Peyer's patch (tissue), 4 donors: ENCODE measurements at regions not wholly inside any gene's neighbourhood (a gene's known extent, or its start where the extent isn't known, plus 50 kb on each side); places are given as distances from the start of the nearest gene placed in this dataset.

Experiments used
- POLR2A ChIP-seq, 2 donors: fragments of 450-650 bp; IDR thresholded peaks; one replicate each; pipeline ENCODE4 v1.5.1; 2017; ENCODE audit warnings: antibody characterized with exemption in 2 of 2, mild to moderate bottlenecking in 2 of 2, moderate library complexity in 2 of 2
- TF ChIP-seq, protein P1 (sequence below), 6 experiments: fragments of 450-650 bp in 4 of 6; fragments of 200-600 bp in 2 of 6; sonication (generic) in 1 of 6; IDR thresholded peaks; one replicate each; pipeline ENCODE4 v1.5.1; 2017 to 2019; ENCODE audit warnings: antibody characterized with exemption in 6 of 6, mild to moderate bottlenecking in 3 of 6, moderate library complexity in 1 of 6

DNA sequence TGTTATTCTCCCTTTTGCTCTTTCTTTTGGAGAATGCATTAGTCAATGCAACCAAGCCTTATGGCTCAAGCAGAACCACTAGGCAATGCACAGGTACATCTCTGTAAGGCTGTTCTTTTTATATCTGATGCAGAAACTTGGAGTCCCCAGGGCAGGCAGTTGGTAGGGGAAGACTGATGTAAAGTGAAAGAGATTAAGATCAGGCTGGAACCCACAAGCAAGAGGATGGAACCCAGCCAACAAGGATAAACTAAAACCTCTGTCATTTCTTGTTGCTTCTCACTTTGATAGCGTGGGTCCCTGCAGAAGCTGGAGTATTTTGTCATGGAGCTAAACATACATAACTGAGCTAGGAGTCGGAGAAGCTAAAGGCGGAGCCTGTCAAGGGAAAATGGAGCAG lies 142.9 kb downstream of the GPAM start:
- TF ChIP-seq, protein P1, sequence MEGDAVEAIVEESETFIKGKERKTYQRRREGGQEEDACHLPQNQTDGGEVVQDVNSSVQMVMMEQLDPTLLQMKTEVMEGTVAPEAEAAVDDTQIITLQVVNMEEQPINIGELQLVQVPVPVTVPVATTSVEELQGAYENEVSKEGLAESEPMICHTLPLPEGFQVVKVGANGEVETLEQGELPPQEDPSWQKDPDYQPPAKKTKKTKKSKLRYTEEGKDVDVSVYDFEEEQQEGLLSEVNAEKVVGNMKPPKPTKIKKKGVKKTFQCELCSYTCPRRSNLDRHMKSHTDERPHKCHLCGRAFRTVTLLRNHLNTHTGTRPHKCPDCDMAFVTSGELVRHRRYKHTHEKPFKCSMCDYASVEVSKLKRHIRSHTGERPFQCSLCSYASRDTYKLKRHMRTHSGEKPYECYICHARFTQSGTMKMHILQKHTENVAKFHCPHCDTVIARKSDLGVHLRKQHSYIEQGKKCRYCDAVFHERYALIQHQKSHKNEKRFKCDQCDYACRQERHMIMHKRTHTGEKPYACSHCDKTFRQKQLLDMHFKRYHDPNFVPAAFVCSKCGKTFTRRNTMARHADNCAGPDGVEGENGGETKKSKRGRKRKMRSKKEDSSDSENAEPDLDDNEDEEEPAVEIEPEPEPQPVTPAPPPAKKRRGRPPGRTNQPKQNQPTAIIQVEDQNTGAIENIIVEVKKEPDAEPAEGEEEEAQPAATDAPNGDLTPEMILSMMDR (IDR thresholded peaks at IDR 0.05), result no peak
- TF ChIP-seq POLR2A (IDR thresholded peaks at IDR 0.05), result no peak
